ENCODE measurements at regions not wholly inside any gene's neighbourhood (a gene's known extent, or its start where the extent isn't known, plus 50 kb on each side); places are given as distances from the start of the nearest gene placed in this dataset.

DNA sequence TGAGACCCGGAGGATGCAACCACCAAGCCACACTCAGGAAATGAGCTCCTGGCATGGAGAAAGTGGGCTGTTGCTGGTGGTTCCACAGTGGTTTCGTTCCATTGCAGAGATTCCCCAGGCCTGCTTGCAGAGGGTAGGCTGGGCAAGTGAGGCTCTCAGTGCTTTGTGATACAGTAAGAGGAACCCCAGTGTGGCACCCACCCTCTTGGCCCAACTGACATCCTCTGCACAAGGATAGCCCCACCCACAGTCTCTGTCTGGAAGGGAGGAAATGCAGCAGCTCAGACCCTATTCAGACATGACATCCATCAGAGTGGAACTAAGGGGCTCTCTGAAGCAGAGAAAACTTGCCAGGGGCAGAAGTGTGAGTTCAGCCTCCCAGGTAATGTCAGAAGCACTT lies 69.6 kb upstream of the FSTL4 start:
- TF ChIP-seq EZH2 (IDR thresholded peaks at IDR 0.05; ENCODE audit: low read length, missing control alignments) (no peak), CTCF (conservative IDR thresholded peaks at IDR 0.05 in 1 of 2, IDR thresholded peaks at IDR 0.05 in 1 of 2; ENCODE audit: low read depth in 1 of 2, low read length in 2 of 2) (no peak)

Data from fibroblast of lung (primary cell).